Fibroblast of mammary gland (primary cell): ENCODE measurements at regions not wholly inside any gene's neighbourhood (a gene's known extent, or its start where the extent isn't known, plus 50 kb on each side); places are given as distances from the start of the nearest gene placed in this dataset.
A peak's percentile ranks its signal among the peaks of the same experiment; 100 is the strongest.

ENCODE experiments used
- DNase-seq: peaks from one replicate; pipeline ENCODE4 v3.0.0-alpha.2; 2010; ENCODE audit warnings: low read depth
- H3K4me3 ChIP-seq: 2 replicates; pipeline ENCODE4 v1.5.1; 2011; ENCODE audit warnings: low read depth, mild to moderate bottlenecking, low read length, moderate library complexity; ENCODE audit not compliant: control insufficient read depth
- CTCF ChIP-seq: conservative IDR thresholded peaks from 2 replicates; pipeline ENCODE4 v1.5.1; 2011; ENCODE audit warnings: low read depth, low read length, inconsistent platforms; ENCODE audit not compliant: control insufficient read depth, insufficient read depth

DNA sequence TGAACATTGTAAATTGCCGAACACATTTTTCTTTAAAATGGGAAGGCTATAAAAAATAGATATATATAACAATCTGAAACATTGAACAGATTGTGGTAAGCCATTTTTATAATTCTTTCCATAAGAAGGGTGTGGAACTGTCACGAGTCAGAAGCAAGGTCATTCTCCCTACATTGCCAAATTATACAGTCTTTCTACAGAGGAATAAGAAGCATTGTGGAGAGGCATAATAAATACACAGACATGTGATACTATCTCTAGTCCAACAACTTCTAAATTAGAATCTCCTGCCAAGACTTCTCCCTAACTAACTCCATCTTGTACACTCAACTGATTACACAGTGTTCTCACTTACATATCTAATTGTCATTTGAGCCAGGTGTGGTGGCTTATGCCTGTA, 227.9 kb downstream of the CENPF start:
- no peak for DNase-seq
- H3K4me3 ChIP-seq, result no peak overlapping the region
- TF ChIP-seq CTCF, result no peak

DNA sequence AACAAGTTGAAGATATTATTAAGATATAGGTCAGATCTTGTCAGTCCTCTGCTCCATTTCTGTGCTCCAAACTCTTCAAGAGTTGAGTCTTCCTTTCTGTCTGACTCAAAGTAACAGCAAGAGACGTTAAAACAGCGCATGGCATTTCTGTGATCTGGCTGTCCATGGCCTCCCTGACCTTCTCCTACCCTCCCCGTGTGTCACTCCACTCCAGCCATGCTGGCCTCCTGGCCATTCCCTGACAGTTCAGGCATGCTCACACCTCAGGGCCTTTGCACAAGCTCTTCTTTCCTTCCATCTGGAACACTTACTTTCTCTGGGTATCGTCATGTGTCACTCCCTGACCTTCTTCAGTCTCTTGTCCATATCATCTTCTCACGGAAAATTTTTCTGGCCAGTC, 229.0 kb downstream of the CENPF start:
- no peak for TF ChIP-seq CTCF
- no peak overlapping the region for H3K4me3 ChIP-seq
- DNase-seq, result no peak

GRCh38 chr1:214833178-214833756, 230.3 kb downstream of the CENPF start:
- no peak for TF ChIP-seq CTCF
- no peak overlapping the region for H3K4me3 ChIP-seq
- peak; percentile 79 for DNase-seq

DNA sequence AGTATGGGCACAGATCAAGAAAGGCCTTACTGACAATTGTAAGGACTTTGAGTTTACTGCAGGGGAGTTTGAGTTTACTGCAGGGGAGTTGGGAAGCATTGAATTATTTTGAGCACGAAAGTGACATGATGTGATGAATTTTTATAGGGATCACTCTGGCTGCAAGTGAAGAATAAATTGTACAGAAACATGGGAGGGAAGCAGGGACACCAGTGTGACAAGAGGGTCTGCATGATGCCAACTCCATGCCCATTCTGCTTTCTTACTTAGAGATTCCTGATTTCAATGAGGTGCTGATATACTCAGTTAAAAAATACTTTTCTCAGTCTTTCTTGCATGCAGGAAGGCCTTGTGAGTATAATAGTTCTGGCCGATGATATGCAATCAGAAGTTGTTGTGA, 234.4 kb downstream of the CENPF start:
- TF ChIP-seq CTCF, result no peak
- no peak overlapping the region for H3K4me3 ChIP-seq
- no peak for DNase-seq

- no peak overlapping the region for H3K4me3 ChIP-seq
- no peak for TF ChIP-seq CTCF
- peak; percentile 84 for DNase-seq
These were observed 235.4 kb downstream of the CENPF start for GRCh38 chr1:214838351-214838750.

GRCh38 chr1:214840356-214840755, 237.4 kb downstream of the CENPF start:
- TF ChIP-seq CTCF, result no peak
- no peak overlapping the region for H3K4me3 ChIP-seq
- DNase-seq, result peak; percentile 89

DNA sequence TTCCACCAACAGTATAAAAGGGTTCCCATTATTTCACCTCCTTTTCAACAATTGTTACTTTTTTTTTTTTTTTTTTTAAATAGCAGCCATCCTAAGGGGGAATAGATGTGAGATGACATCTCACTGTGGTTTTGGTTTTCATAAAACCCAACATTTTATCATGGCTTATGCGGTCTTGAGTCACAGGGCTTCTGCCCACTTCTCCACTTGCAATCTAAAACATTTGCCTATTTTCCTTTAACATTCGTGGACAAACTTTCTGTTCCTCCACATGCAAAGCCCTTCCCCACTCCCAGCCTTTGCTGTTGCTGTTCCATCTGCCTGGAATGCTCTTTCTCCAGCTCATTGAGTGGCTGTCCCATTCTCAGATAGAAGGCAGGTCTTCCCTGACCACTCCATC, 239.7 kb upstream of the KCNK2 start:
- peak; percentile 83 for DNase-seq
- TF ChIP-seq CTCF, result no peak
- no peak overlapping the region for H3K4me3 ChIP-seq
